ENCODE measurements at regions not wholly inside any gene's neighbourhood (a gene's known extent, or its start where the extent isn't known, plus 50 kb on each side); places are given as distances from the start of the nearest gene placed in this dataset.

- no peak for TF ChIP-seq CTCF (IDR thresholded peaks at IDR 0.05)
- no peak for TF ChIP-seq EZH2 (IDR thresholded peaks at IDR 0.05; ENCODE audit: borderline replicate concordance, insufficient read depth, low read depth, low read length, poor library complexity, severe bottlenecking)
These were observed 73.2 kb upstream of the TPK1 start for GRCh38 chr7:144908943-144909556.
